Progenitor cell of endocrine pancreas (in vitro differentiated cells): ENCODE measurements at regions not wholly inside any gene's neighbourhood (a gene's known extent, or its start where the extent isn't known, plus 50 kb on each side); places are given as distances from the start of the nearest gene placed in this dataset.
"Not testable (repeated sequence)": the region's sequence is repeated elsewhere in the genome, so short reads cannot be mapped to it uniquely, and the experiment has no call there.

Source experiments
- DNase-seq: peaks from one replicate; pipeline ENCODE4 v3.0.0; 2021; ENCODE audit warnings: low spot score; ENCODE audit not compliant: unreplicated experiment
- H3K27ac Mint-ChIP-seq: 2 replicates; pipeline ENCODE4 v1.8.0; 2021; ENCODE audit warnings: mild to moderate bottlenecking, moderate library complexity, mixed read lengths
- H3K27me3 Mint-ChIP-seq: 2 replicates; pipeline ENCODE4 v1.8.0; 2021; ENCODE audit warnings: mixed read lengths
- H3K36me3 Mint-ChIP-seq: 2 replicates; pipeline ENCODE4 v1.8.0; 2022; ENCODE audit warnings: mixed read lengths; ENCODE audit not compliant: insufficient read depth
- H3K4me1 Mint-ChIP-seq: 2 replicates; pipeline ENCODE4 v1.8.0; 2021; ENCODE audit warnings: low read depth, mixed read lengths
- H3K4me3 Mint-ChIP-seq: 2 replicates; pipeline ENCODE4 v1.8.0; 2021; ENCODE audit warnings: low read depth, mild to moderate bottlenecking, moderate library complexity, mixed read lengths
- H3K9me3 Mint-ChIP-seq: 2 replicates; pipeline ENCODE4 v1.8.0; 2021; ENCODE audit warnings: low read depth, mixed read lengths
- TF ChIP-seq, protein P1 (sequence below): fragments of 200-600 bp; sonication (generic); IDR thresholded peaks from one replicate; pipeline ENCODE4 v1.5.0; 2021; ENCODE audit warnings: antibody characterized with exemption, mild to moderate bottlenecking; ENCODE audit not compliant: unreplicated experiment

DNA sequence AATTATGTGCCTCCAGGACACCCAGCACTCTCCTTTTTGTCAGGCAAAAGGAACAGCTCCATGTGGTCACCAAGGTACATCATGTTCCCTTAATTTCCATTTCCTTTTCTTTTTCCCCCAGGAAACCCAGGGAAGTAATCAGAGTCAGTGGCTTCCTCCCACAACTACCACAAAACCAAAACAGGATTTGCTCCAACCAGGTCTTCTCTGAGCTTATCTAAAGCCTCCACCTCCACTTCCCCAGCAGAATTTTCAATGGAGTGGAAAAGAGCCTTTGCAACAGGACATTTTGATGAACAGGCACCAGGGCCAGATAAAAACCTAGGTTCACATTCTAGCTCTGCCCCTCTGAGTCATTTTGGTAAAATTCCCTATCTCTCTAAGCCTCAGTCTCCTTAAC, 154.3 kb downstream of the NR2F2 start:
- H3K9me3 Mint-ChIP-seq: no peaks in the 10 kb centered on the region
- no peaks in the 10 kb centered on the region for H3K36me3 Mint-ChIP-seq
- no peak overlapping the region for H3K27ac Mint-ChIP-seq
- H3K27me3 Mint-ChIP-seq: peaks cover 32% of the 10 kb centered on the region
- H3K4me3 Mint-ChIP-seq: no peak overlapping the region
- DNase-seq: no peak
- TF ChIP-seq, protein P1, sequence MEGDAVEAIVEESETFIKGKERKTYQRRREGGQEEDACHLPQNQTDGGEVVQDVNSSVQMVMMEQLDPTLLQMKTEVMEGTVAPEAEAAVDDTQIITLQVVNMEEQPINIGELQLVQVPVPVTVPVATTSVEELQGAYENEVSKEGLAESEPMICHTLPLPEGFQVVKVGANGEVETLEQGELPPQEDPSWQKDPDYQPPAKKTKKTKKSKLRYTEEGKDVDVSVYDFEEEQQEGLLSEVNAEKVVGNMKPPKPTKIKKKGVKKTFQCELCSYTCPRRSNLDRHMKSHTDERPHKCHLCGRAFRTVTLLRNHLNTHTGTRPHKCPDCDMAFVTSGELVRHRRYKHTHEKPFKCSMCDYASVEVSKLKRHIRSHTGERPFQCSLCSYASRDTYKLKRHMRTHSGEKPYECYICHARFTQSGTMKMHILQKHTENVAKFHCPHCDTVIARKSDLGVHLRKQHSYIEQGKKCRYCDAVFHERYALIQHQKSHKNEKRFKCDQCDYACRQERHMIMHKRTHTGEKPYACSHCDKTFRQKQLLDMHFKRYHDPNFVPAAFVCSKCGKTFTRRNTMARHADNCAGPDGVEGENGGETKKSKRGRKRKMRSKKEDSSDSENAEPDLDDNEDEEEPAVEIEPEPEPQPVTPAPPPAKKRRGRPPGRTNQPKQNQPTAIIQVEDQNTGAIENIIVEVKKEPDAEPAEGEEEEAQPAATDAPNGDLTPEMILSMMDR: no peak
- no peaks in the 10 kb centered on the region for H3K4me1 Mint-ChIP-seq

DNA sequence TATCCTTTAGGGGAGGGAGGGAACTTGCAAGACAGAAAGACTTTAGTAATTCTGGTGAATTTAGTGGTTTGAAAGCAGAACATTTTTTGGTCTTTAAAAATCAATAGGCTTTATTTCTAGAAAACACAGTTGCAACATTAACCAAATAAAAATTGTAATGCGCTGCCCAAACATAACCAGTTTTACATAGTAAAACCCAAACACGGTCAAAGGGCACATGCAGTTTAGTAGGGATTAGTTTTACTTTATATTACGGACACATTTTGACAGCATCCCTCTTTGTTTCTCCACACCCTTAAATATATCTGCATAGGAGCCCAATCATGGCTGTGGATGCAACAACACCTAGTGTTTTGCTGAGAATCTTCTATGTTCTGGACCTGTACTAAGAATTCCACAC, 156.7 kb downstream of the NR2F2 start:
- H3K4me3 Mint-ChIP-seq: no peak overlapping the region
- peaks cover 5% of the 10 kb centered on the region for H3K9me3 Mint-ChIP-seq
- no peak overlapping the region for H3K27ac Mint-ChIP-seq
- peaks cover 37% of the 10 kb centered on the region for H3K27me3 Mint-ChIP-seq
- TF ChIP-seq, protein P1: no peak
- no peak for DNase-seq
- no peaks in the 10 kb centered on the region for H3K36me3 Mint-ChIP-seq
- H3K4me1 Mint-ChIP-seq: no peaks in the 10 kb centered on the region

DNA sequence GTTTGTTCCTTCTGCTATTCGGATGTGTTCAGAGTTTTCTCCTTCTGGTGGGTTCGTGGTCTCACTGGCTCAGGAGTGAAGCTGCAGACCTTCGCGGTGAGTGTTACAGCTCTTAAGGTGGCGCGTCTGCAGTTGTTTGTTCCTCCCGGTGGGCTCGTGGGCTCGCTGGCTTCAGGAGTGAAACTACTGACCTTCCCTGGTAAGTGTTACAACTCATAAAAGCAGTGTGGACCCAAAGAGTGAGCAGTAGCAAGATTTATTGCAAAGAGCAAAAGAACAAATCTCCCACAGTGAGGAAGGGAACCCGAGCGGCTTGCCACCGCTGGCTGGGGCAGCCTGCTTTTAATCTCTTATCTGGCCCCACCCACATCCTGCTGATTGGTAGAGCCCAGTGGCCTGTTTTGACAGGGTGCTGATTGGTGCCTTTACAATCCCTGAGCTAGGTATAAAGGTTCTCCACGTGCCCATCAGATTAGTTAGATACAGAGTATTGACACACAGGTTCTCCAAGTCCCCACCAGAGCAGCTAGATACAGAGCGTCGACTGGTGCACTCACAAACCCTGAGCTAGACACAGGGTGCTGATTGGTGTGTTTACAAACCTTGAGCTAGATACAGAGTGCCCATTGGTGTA, 160.7 kb downstream of the NR2F2 start:
- not testable (repeated sequence) for H3K27ac Mint-ChIP-seq, DNase-seq, H3K9me3 Mint-ChIP-seq, H3K4me1 Mint-ChIP-seq, H3K36me3 Mint-ChIP-seq
- Mint-ChIP-seq H3K4me3 (peak overlapping the region; percentile 66), H3K27me3 (peaks cover 32% of the 10 kb centered on the region)

DNA sequence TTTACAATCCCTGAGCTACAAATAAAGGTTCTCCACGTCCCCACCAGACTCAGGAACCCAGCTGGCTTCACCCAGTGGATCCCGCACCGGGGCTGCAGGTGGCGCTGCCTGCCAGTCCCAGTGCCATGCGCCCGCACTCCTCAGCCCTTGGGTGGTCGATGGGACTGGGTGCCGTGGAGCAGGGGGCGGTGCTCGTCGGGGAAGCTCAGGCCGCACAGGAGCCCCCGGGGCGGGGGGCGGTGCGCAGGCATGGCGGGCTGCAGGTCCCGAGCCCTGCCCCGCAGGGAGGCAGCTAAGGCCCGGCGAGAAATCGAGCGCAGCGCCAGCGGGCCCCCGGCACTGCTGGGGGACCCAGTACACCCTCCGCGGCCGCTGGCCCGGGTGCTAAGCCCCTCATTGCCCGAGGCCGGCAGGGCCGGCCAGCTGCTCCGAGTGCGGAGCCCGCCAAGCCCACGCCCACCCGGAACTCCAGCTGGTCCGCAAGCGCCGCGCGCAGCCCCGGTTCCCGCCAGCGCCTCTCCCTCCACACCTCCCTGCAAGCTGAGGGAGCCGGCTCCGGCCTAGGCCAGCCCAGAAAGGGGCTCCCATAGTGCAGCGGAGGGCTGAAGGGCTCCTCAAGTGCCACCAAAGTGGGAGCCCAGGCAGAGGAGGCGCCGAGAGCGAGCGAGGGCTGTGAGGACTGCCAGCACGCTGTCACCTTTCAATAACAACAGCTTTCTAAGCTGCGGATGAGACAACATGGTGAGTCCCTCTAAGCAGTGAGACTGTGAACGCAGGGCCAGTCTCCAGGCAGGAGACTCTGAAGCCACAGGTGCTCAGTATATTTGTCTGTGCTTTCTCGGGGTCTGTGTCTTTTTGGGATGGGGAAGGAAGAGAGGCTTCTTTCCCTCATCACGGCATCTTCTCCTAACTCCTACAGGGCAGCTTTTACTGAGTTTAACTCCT, 161.5 kb downstream of the NR2F2 start:
- DNase-seq: peak; percentile 30
- Mint-ChIP-seq H3K27me3 (peaks cover 32% of the 10 kb centered on the region), H3K4me3 (peak overlapping the region; percentile 66)
- H3K9me3 Mint-ChIP-seq, H3K27ac Mint-ChIP-seq, H3K4me1 Mint-ChIP-seq, H3K36me3 Mint-ChIP-seq: not testable (repeated sequence)
- TF ChIP-seq, protein P1: peak; percentile 50

DNA sequence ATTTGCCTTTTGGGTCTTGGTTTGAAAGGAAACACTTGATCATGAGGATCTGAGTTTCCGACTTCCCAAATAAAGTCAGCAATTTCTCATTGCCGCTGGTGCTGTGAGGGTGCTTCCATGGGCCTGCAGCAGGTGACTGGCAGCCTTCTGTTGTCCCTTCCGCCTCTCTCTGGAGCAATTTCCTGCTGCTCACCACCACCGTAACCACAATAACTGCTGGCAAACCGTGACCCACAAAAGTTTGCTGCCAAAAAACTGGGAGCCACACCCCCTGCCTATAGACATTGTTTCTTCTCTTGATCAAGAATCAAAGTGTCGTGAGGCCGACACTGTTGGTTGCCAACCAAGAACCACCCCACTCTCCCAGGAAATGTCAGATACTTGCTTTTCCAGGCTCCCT, 164.0 kb downstream of the NR2F2 start:
- no peak overlapping the region for H3K4me3 Mint-ChIP-seq
- H3K27ac Mint-ChIP-seq: no peak overlapping the region
- peaks cover 5% of the 10 kb centered on the region for H3K9me3 Mint-ChIP-seq
- peaks cover 4% of the 10 kb centered on the region for H3K4me1 Mint-ChIP-seq
- H3K36me3 Mint-ChIP-seq: peaks cover 1% of the 10 kb centered on the region
- TF ChIP-seq, protein P1: no peak
- no peak for DNase-seq
- H3K27me3 Mint-ChIP-seq: peaks cover 29% of the 10 kb centered on the region
